Stimulated activated CD4-positive, alpha-beta T cell treated with anti-CD3 and anti-CD28 coated beads, Interleukin-4, amount 100 ng/mL, for 4 hours (primary cell): ENCODE measurements at regions not wholly inside any gene's neighbourhood (a gene's known extent, or its start where the extent isn't known, plus 50 kb on each side); places are given as distances from the start of the nearest gene placed in this dataset.
"Not testable (repeated sequence)": the region's sequence is repeated elsewhere in the genome, so short reads cannot be mapped to it uniquely, and the experiment has no call there.

ENCODE experiments used
- DNase-seq, 2 experiments: peaks; one replicate each; pipeline ENCODE4 v3.0.0-alpha.2; 2020

GRCh38 chr5:142542078-142542477 lies 143.8 kb downstream of the FGF1 start:
- no peak for DNase-seq

- DNase-seq: no peak
Observed at GRCh38 chr5:142540922-142541422, 144.9 kb downstream of the FGF1 start.

- no peak for DNase-seq
Observed at GRCh38 chr5:142539154-142539740, 146.6 kb downstream of the FGF1 start.

- DNase-seq: peak in 1 of 2 experiments; percentile 20
Observed at GRCh38 chr5:142537938-142538337, 148.0 kb downstream of the FGF1 start.

- no peak for DNase-seq
Observed at GRCh38 chr5:142532781-142533176, 153.1 kb downstream of the FGF1 start.

GRCh38 chr5:142531977-142532780 lies 153.7 kb downstream of the FGF1 start:
- DNase-seq: no peak

GRCh38 chr5:142530904-142531303 lies 155.0 kb downstream of the FGF1 start:
- DNase-seq: no peak

GRCh38 chr5:142529626-142530278 lies 156.1 kb downstream of the FGF1 start:
- DNase-seq: no peak

- DNase-seq: no peak
Observed at GRCh38 chr5:142527664-142528295, 158.1 kb downstream of the FGF1 start.

- no peak for DNase-seq
Observed at GRCh38 chr5:142527234-142527633, 158.7 kb downstream of the FGF1 start.

GRCh38 chr5:142522983-142523382 lies 162.9 kb downstream of the FGF1 start:
- no peak for DNase-seq

GRCh38 chr5:142521706-142522105 lies 164.2 kb downstream of the FGF1 start:
- no peak for DNase-seq

GRCh38 chr5:142520885-142521284 lies 165.0 kb downstream of the FGF1 start:
- DNase-seq: no peak

- not testable (repeated sequence) for DNase-seq
Observed at GRCh38 chr5:142519913-142520312, 166.0 kb downstream of the FGF1 start.

GRCh38 chr5:142517840-142518239 lies 168.1 kb downstream of the FGF1 start:
- no peak for DNase-seq

- no peak for DNase-seq
Observed at GRCh38 chr5:142516732-142517131, 169.2 kb downstream of the FGF1 start.

GRCh38 chr5:142515036-142515435 lies 170.9 kb downstream of the FGF1 start:
- DNase-seq: no peak

- DNase-seq: no peak
Observed at GRCh38 chr5:142514196-142514595, 171.7 kb downstream of the FGF1 start.

- no peak for DNase-seq
Observed at GRCh38 chr5:142512043-142513042, 173.5 kb downstream of the FGF1 start.

GRCh38 chr5:142511358-142511757 lies 174.5 kb downstream of the FGF1 start:
- DNase-seq: no peak

GRCh38 chr5:142509026-142509425 lies 176.9 kb downstream of the FGF1 start:
- DNase-seq: no peak

GRCh38 chr5:142508591-142508990 lies 177.3 kb downstream of the FGF1 start:
- no peak for DNase-seq
